DOHH2 (cell line): ENCODE measurements at regions not wholly inside any gene's neighbourhood (a gene's known extent, or its start where the extent isn't known, plus 50 kb on each side); places are given as distances from the start of the nearest gene placed in this dataset.

ENCODE experiments used
- EZH2phosphoT487 ChIP-seq: fragments of 200-600 bp; sonication (generic); IDR thresholded peaks from 2 replicates; pipeline ENCODE4 v1.6.1; 2017; ENCODE audit warnings: borderline replicate concordance, mild to moderate bottlenecking, antibody characterized with exemption, low read length, moderate library complexity, mixed read lengths
- TF ChIP-seq, protein P1 (sequence below): fragments of 200-600 bp; sonication (generic); IDR thresholded peaks from one replicate; pipeline ENCODE4 v1.5.1; 2014; ENCODE audit warnings: antibody characterized with exemption, mild to moderate bottlenecking, low read depth, low read length; ENCODE audit not compliant: poor library complexity, severe bottlenecking

DNA sequence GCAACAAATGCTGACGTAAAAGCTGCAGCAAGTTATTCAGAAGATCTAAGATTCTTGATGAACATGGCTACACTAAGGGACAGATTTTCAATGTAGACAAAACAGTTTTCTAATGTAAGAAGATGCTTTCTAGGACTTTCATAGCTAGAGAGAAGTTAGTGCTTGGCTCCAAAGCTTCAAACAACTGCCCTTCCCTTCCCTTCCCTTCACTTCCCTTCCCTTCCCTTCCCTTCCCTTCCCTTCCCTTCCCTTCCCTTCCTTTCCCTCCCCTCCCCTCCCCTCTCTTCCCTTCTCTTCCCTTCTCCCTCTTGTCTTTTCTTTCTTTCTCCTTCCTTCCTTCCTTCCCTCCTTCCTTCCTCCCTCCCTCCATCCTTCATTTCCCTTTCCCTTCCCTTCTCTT lies 365.3 kb upstream of the ADGRL4 start:
- TF ChIP-seq, protein P1, sequence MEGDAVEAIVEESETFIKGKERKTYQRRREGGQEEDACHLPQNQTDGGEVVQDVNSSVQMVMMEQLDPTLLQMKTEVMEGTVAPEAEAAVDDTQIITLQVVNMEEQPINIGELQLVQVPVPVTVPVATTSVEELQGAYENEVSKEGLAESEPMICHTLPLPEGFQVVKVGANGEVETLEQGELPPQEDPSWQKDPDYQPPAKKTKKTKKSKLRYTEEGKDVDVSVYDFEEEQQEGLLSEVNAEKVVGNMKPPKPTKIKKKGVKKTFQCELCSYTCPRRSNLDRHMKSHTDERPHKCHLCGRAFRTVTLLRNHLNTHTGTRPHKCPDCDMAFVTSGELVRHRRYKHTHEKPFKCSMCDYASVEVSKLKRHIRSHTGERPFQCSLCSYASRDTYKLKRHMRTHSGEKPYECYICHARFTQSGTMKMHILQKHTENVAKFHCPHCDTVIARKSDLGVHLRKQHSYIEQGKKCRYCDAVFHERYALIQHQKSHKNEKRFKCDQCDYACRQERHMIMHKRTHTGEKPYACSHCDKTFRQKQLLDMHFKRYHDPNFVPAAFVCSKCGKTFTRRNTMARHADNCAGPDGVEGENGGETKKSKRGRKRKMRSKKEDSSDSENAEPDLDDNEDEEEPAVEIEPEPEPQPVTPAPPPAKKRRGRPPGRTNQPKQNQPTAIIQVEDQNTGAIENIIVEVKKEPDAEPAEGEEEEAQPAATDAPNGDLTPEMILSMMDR: no peak
- TF ChIP-seq EZH2phosphoT487: no peak
